OCI-M2 (cell line): ENCODE measurements at regions not wholly inside any gene's neighbourhood (a gene's known extent, or its start where the extent isn't known, plus 50 kb on each side); places are given as distances from the start of the nearest gene placed in this dataset.

Experiments used
- DNase-seq: peaks from one replicate; lab custom pipeline; 2025; ENCODE audit not compliant: unreplicated experiment; lab: John Stamatoyannopoulos, UW

- no peak for DNase-seq
Measured at GRCh38 chr5:93800988-93801811, 59.8 kb upstream of the POU5F2 start.

DNA sequence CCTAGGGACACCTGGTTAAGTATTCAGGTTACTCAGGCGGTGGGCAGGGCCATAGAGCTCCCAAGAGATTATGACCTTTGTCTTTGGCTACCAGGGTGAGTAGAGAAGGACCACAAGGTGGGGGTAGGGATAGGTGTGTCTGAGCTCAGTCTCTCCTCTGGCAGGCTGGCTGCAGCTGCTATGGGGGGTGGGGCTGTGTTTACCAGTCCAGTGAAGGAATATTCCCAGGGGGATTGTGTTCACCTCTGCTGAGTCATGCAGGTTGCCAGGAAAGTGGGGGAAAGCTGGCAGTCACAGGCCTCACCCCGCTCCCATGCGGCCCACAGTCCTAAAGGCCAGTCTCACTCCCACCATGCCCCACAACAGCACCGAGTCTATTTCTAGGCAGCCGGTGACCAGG is 53.6 kb upstream of the POU5F2 start:
- no peak for DNase-seq

DNA sequence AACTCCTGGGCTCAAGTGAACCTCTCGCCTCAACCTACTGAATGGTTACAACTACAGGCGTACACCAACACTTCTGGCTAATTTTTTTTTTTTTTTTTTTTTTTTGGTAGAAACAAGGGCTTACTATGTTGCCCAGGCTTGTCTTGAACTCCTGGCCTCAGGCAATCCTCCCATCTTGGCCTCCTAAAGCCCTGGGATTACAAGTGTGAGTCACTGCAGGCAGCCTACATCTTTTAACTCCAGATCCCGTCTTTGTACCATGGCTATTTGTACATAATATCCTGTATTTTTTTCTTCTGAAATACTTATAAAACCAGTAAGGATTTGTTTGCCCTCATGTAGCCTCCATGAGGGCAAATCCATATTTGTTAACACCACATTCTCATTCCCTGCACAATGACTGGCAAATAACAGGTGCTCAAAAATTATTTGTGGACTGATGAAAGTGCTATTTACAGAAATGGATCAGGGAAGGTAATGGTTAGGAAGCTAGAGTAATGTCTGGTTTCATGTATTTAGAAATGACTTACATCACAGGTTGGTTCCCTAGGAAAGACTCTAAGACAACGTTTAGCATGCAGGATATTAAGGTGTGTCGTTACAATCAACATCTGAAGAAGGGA is 51.9 kb upstream of the POU5F2 start:
- DNase-seq = no peak

GRCh38 chr5:93791518-93791972 is 50.1 kb upstream of the POU5F2 start:
- DNase-seq = no peak
